GM18907 (cell line): ENCODE measurements at regions not wholly inside any gene's neighbourhood (a gene's known extent, or its start where the extent isn't known, plus 50 kb on each side); places are given as distances from the start of the nearest gene placed in this dataset.
"Not testable (repeated sequence)": the region's sequence is repeated elsewhere in the genome, so short reads cannot be mapped to it uniquely, and the experiment has no call there.

ENCODE experiments used
- ATAC-seq: cut with Tn5 transposase; IDR thresholded peaks from one replicate; pipeline ENCODE4 v1.9.1; 2021; ENCODE audit warnings: mild to moderate bottlenecking, moderate library complexity; ENCODE audit not compliant: unreplicated experiment

DNA sequence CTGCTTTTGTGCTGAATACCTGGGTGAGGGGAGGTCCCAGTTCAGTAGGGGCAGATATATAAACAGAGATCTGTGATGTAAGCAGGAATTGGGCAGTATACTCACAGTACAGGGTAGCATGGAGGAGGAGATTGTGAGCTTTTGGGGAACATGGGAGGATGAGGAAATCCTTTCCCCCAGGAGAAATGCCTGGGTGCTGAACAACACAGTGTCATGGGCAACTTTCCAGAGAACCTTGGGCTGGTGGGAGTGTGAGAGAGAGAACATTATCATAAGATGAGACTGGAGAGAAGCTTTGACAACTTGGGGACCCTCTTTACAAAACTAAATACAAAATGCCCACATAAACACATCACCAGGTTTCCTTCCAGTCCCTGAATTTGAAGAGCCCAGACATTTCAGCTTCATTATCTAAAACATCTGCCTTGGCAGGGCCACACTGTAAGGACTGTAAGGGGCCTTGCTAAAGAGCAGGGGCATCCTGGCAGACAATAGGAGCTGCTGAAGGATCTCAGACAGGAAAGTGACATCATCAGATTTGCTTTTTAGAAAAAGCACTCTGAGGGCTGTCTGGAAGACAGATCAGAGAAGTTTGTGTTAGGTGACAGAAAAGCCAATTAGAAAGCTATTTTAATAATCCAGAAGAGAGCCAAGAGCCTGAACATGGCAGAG lies 105.1 kb upstream of the FOXN2 start:
- ATAC-seq = no peak

- ATAC-seq = no peak
Observed at GRCh38 chr2:48210189-48210588, 104.3 kb upstream of the FOXN2 start.

- ATAC-seq = no peak
Observed at GRCh38 chr2:48213646-48214045, 100.8 kb upstream of the FOXN2 start.

DNA sequence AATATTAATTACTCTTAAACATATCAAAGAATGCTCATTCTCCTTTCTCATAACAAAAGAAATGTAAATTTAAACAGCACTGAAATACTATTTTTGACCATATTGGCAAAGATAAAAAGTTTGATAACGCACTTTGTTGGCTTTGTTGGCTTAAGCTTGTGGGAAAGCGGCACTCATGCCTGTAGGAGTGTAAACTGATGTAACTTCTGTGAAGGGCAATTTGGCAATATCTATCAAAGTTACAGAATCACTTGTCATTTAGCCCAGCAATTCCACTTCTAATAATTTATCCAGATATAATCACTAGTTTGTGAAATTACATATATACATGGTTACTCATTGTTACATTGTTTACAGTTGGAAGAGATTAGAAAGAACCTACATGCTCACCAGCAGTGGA lies 96.3 kb upstream of the FOXN2 start:
- no peak for ATAC-seq

GRCh38 chr2:48219234-48219554 lies 95.3 kb upstream of the FOXN2 start:
- no peak for ATAC-seq

GRCh38 chr2:48219555-48220436 lies 94.7 kb upstream of the FOXN2 start:
- ATAC-seq = no peak

GRCh38 chr2:48220501-48220900 lies 94.0 kb upstream of the FOXN2 start:
- ATAC-seq = no peak

DNA sequence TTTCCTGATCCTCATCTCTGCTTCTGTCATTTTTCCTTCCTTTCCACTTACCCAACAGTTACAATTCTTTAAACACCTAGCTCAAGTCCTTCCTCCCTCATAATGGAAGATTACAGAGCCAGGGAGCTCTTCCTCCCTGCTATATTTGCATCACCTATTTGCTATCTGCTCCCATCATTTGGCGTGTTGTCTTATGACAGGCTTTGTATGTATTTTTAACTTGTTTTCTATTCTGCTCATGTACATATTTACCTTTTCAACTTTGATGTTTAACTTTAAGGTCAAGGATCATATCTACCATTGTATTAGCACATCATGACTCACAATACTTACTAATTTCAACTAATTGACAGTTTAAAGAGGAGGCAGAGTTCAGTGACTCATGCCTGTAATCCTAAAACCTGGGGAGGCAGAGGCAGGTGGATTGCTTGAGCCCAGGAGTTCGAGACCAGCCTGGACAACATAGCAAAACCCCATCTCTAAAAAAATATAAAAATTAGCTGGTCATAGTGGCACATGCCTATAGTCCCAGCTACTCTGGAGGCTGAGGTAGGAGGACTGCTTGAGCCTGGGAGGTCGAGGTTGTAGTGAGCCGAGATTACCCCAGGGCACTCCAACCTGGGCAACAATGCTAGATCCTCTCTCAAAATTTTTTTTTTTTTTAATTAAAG lies 92.5 kb upstream of the FOXN2 start:
- no peak for ATAC-seq

GRCh38 chr2:48227617-48228344 lies 86.7 kb upstream of the FOXN2 start:
- ATAC-seq = peak; percentile 85

DNA sequence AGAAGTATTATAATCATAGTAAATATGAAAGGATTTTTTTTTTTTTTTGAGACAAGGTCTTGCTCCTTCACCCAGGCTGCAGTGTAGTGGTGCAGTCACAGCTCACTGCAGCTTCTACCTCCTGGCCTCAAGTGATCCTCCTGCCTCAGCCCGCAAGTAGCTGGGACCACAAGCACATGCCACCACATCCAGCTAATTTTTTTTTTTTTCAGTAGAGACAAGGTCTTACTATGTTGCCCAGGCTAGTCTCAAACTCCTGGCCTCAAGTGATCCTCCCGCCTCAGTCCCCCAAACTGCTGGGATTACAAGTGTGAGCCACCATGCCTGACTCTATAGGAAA lies 86.2 kb upstream of the FOXN2 start:
- peak; percentile 41 for ATAC-seq

- no peak for ATAC-seq
Observed at GRCh38 chr2:48229063-48229462, 85.4 kb upstream of the FOXN2 start.

GRCh38 chr2:48230834-48231233 lies 83.6 kb upstream of the FOXN2 start:
- no peak for ATAC-seq

GRCh38 chr2:48232351-48232750 lies 82.1 kb upstream of the FOXN2 start:
- no peak for ATAC-seq

DNA sequence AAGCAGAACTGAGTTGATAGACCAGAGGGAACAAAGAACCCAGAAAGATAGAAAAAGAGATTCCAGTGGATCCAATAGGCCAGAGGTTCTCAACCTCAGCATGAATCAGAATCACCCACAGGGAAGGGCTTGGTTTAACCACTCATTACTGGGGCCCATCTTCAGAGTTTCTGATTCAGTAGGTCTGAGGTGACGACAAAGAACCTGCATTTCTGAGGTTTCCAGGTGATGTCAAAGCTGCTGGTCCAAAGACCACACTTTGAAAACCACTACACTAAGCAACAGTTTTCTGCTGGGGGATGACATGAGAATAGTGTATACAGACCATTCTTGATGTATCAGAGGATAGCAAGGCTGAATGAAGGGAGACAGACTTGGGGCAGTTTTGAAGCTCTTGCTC lies 81.5 kb upstream of the FOXN2 start:
- ATAC-seq = no peak

- not testable (repeated sequence) for ATAC-seq
Observed at GRCh38 chr2:48233824-48234223, 80.7 kb upstream of the FOXN2 start.

DNA sequence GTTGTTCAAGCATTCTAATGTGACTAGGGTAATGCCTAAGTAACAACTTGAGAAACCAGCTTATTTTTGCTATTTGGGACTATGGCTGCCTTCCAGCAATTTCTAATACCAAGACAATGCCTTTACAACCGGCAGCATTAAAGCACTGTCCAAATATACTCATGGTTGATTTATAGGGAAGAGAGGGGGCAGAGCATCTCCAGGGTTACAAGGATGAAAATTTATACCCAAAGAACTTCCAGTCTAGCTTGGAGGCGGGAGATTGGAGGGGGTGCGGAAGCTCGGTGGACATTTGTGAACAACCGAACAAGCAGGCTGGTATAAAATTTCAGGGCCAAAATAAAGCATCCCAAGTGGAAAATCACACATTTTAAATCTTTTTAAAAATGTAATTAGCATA lies 79.4 kb upstream of the FOXN2 start:
- no peak for ATAC-seq

DNA sequence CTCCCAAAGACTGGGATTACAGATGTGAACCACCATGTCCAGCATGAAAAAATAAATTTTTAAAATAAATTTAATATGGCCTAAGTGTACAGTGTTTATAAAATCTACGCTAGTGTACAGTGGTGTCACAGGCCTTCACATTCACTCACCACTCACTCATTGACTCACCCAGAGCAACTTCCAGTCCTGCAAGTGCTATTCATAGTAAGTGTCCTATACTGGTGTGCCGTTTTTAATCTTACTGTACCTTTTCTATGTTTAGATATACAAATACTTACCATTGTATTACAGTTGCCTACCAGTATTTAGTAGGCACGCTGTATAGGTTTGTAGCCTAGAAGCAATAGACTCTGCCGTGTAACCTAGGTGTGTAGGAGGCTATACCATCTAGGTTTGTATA lies 76.1 kb upstream of the FOXN2 start:
- no peak for ATAC-seq

DNA sequence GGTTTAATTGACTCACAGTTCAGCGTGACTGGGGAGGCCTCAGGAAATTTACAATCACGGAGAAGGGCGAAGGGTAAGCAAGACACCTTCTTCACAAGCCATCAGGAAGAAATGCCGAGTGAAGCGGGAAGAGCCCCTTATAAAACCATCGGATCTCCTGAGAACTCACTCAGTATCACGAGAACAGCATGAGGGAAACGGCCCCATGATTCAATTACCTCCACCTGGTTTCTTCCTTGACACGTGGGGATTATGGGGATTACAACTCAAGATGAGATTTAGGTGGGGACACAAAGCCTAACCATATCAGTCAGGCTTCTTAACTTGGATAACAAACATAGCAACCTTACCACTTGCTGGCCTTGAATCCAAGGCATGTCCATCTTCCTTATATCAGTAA lies 73.6 kb upstream of the FOXN2 start:
- no peak for ATAC-seq

DNA sequence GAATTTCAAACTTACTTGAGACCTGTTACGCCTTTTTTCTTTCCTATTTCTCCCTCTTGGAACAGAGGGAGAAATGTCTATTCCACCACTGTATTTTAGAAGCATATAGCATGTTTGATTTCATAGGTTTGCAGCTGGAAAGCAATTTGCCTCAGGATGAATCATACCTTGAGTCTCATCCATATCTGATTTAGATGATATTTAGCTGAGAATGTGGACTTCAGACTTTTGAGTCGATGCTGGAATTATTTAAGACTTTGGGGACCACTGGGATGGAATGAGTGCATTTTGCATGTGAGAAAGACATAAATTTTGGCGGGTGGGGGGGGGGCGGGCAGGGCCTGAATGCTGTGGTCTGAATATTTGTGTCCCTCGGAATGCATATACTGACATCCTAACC lies 67.3 kb upstream of the FOXN2 start:
- no peak for ATAC-seq

DNA sequence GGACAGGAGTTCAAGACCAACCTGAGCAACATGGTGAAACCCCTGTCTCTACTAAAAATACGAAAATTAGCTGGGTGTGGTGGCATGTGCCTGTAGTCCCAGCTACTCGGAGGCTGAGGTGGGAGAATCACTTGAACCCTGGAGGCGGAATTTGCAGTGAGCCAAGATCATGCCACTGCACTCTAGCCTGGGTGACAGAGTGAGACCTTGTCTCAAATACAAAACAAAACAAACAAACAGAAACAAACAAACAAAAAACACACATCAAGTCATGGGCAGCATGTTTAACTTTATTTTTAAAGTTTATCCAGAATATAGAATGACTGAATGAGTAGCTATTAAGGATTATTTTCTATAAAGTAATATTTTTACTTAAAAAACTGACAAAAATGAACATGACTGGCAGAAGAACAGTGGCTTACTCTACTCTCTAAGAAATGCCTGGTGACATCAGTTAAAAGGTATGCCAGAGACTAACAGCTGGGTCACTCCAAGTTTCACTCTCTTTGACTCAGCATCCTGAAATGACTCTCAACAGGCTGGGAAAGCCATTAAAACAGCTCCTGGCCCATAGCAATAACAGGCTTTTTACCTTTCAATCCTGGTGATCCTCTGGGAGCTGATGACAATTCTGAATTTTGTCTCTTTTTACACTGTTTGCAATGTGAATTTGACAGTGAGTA lies 66.1 kb upstream of the FOXN2 start:
- ATAC-seq = peak; percentile 93

GRCh38 chr2:48249025-48249424 lies 65.5 kb upstream of the FOXN2 start:
- no peak for ATAC-seq
